Transverse colon (tissue), 4 donors: ENCODE measurements at regions not wholly inside any gene's neighbourhood (a gene's known extent, or its start where the extent isn't known, plus 50 kb on each side); places are given as distances from the start of the nearest gene placed in this dataset.

Experiments used
- CTCF ChIP-seq, 5 experiments: fragments of 200-600 bp in 3 of 5; fragments of 450-650 bp in 2 of 5; sonication (generic) in 3 of 5; IDR thresholded peaks; 1 replicate in 2 of 5; 2 replicates in 3 of 5; pipeline ENCODE4 v1.5.1; 2016 to 2017; ENCODE audit warnings: antibody characterized with exemption in 5 of 5, inconsistent platforms in 3 of 5, mild to moderate bottlenecking in 2 of 5, moderate library complexity in 1 of 5
- EP300 ChIP-seq: sonication (generic); formaldehyde crosslinking; IDR thresholded peaks from one replicate; pipeline ENCODE4 v1.6.1; 2017; ENCODE audit warnings: antibody characterized with exemption, low read depth
- POLR2A ChIP-seq: fragments of 450-650 bp; IDR thresholded peaks from one replicate; pipeline ENCODE4 v1.6.1; 2016; ENCODE audit warnings: antibody characterized with exemption, mild to moderate bottlenecking, moderate library complexity
- POLR2AphosphoS5 ChIP-seq, 3 donors: sonication (generic); formaldehyde crosslinking; IDR thresholded peaks; one replicate each; pipeline ENCODE4 v1.6.1; 2016; ENCODE audit warnings: antibody characterized with exemption in 3 of 3

GRCh38 chr1:37342736-37343135, 131.6 kb upstream of the ZC3H12A start:
- TF ChIP-seq CTCF (IDR thresholded peaks at IDR 0.05), result no peak
- TF ChIP-seq POLR2A, result no peak
- TF ChIP-seq EP300, result no peak
- TF ChIP-seq POLR2AphosphoS5 (IDR thresholded peaks at IDR 0.05), result no peak
